Neural progenitor cell (in vitro differentiated cells): ENCODE measurements at regions not wholly inside any gene's neighbourhood (a gene's known extent, or its start where the extent isn't known, plus 50 kb on each side); places are given as distances from the start of the nearest gene placed in this dataset.

Source experiments
- CTCF ChIP-seq: fragments of 200-600 bp; sonication (generic); IDR thresholded peaks from 2 replicates; pipeline ENCODE4 v1.5.1; 2017; ENCODE audit warnings: antibody characterized with exemption, mild to moderate bottlenecking
- EZH2 ChIP-seq: fragments of 200-600 bp; sonication (generic); IDR thresholded peaks from 2 replicates; pipeline ENCODE4 v1.6.1; 2017; ENCODE audit warnings: antibody characterized with exemption, mild to moderate bottlenecking, moderate library complexity
- EZH2phosphoT487 ChIP-seq: fragments of 200-600 bp; sonication (generic); IDR thresholded peaks from 2 replicates; pipeline ENCODE4 v1.6.1; 2017; ENCODE audit warnings: antibody characterized with exemption

- no peak for TF ChIP-seq CTCF
- no peak for TF ChIP-seq EZH2
- no peak for TF ChIP-seq EZH2phosphoT487
Measured at GRCh38 chr6:113475392-113475791, 381.8 kb upstream of the MARCKS start.
